Glomerular visceral epithelial cell (primary cell): ENCODE measurements at regions not wholly inside any gene's neighbourhood (a gene's known extent, or its start where the extent isn't known, plus 50 kb on each side); places are given as distances from the start of the nearest gene placed in this dataset.
A peak's percentile ranks its signal among the peaks of the same experiment; 100 is the strongest.

ENCODE experiments used
- DNase-seq: peaks from one replicate; pipeline ENCODE4 v3.0.0-alpha.2; 2016; ENCODE audit errors: extremely low spot score

GRCh38 chr5:82360022-82360421 is 81.9 kb upstream of the RPS23 start:
- DNase-seq = no peak

GRCh38 chr5:82359272-82359671 is 81.1 kb upstream of the RPS23 start:
- no peak for DNase-seq

GRCh38 chr5:82358457-82358856 is 80.3 kb upstream of the RPS23 start:
- no peak for DNase-seq

DNA sequence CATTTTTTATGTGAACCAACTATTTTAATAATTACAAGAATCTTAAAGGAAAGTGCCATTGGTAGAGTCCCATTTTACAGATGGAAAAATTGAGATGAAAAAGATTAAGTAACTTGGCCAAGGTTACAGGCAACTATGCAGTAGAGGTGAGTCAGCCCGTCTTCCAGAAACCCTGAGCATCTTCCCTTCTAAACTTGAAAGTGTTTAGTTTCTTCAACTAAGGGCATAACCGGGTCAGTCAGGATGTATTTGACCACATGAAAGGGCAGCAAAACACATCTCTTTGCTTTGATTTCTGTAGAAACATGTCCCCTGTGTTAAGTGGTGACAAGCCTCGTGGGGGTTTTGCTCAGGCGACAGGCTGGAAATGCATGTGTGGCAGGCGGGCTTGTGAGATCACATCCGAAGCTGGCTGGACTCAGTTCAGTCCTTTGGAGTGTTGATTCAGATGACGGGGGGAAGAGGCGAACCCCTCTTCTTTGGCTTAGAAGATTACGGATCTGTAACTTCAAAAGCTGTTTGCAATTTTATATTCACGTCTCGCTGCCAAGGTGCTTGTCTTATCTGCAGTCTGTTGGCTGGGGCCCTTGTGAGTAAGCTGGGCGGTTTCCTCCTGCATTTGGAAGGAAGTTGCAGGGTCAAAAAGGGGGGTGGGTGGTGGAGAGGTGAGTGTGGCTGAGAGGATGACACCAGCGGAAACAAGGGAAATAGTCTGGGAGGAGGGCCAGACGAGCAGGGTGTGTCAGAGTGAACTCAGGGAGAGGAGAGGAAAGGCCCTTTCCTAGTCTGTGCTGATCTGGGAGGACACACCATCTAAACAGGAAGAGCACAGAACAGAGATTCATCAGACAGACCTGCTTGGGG is 78.9 kb upstream of the RPS23 start:
- peak; percentile 92 for DNase-seq

GRCh38 chr5:82356021-82356420 is 77.9 kb upstream of the RPS23 start:
- DNase-seq = no peak

DNA sequence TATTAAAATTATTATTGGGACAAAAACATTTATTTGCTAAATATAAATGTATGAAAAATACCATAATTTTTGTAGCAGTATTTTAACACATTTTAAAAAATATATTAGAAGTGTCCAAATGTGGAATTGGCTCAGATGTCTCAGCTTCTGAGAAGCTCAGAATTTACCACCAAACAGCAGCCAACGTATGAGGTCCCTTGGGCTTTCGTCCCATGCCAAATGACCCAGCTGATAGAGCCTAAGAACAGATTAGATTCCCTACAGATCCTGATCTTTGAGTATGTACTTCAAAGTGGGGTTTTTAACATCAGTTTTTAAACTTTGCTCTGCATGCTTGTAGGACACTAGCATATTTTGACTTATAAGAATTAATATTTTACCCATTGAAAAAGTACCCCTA is 77.3 kb upstream of the RPS23 start:
- no peak for DNase-seq

- DNase-seq = no peak
These were observed 76.9 kb upstream of the RPS23 start for GRCh38 chr5:82355053-82355452.

- no peak for DNase-seq
These were observed 76.4 kb upstream of the RPS23 start for GRCh38 chr5:82354543-82354942.

- DNase-seq = no peak
These were observed 75.4 kb upstream of the RPS23 start for GRCh38 chr5:82353522-82353921.

- no peak for DNase-seq
These were observed 74.1 kb upstream of the RPS23 start for GRCh38 chr5:82352146-82352791.

DNA sequence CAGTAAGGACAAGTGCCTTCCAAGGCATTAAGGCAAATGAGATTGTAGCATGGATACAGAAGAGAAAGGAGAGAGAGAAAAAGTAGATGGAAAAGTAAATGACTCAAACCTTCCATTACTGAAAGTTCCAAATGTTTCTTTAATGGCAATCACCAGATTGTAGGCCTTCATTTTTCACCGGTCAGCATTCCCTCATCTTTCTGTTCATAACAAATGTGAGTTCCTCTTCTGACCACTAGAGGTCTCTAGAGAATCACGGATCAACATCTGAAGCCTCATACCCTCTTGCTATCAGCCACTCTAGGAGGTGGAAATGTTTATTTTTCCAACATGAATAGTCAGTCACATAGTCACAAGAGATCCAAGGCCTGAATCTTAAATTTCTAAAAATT is 73.6 kb upstream of the RPS23 start:
- DNase-seq = peak; percentile 78

GRCh38 chr5:82351297-82351696 is 73.1 kb upstream of the RPS23 start:
- no peak for DNase-seq

GRCh38 chr5:82349652-82350051 is 71.5 kb upstream of the RPS23 start:
- DNase-seq = no peak

DNA sequence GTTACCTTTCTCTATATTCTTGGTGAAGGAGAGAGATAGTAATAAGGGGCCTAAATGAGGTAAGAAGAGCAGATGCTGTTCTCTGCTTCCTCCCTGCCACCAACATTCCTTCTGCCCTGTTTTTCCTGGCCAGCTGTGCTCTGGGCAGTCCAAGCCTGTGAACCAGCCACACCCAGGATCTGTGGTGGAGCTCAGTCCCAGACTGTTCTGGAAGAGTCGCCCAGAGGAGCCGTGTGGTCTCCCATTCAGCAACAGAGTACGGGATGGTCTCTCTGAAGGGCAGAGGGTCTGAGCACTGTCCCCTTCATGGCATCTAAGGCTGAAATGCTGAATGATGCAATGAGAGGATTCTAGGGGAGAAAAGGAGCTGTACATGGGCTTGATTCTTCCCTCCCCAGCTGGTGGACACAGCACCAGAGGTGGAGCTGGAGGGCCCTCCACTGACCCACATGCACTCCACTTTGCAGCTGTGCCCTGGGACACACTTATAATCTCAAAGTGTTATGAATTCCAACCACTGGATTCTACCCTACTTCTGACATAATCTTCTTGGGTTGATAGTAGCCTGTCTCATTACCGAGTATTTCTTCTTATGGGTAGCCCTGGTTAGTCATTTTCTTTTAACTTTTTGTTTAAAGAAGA is 70.8 kb upstream of the RPS23 start:
- DNase-seq = no peak

- DNase-seq = peak; percentile 35
These were observed 69.2 kb upstream of the RPS23 start for GRCh38 chr5:82347201-82347865.

- no peak for DNase-seq
These were observed 68.4 kb upstream of the RPS23 start for GRCh38 chr5:82346399-82347165.

- DNase-seq = no peak
These were observed 67.0 kb upstream of the RPS23 start for GRCh38 chr5:82345108-82345507.

- no peak for DNase-seq
These were observed 63.2 kb upstream of the RPS23 start for GRCh38 chr5:82341325-82341724.

GRCh38 chr5:82340799-82341198 is 62.6 kb upstream of the RPS23 start:
- DNase-seq = no peak

- no peak for DNase-seq
These were observed 61.6 kb upstream of the RPS23 start for GRCh38 chr5:82339792-82340191.

GRCh38 chr5:82338771-82339373 is 60.7 kb upstream of the RPS23 start:
- DNase-seq = no peak
